HEK293 (cell line): ENCODE measurements at regions not wholly inside any gene's neighbourhood (a gene's known extent, or its start where the extent isn't known, plus 50 kb on each side); places are given as distances from the start of the nearest gene placed in this dataset.

Experiments used
- CTCF ChIA-PET: fragments of 350-600 bp; formaldehyde crosslinking; extraction: SDS; loops from one replicate; lab custom pipeline; 2021; ENCODE audit warnings: antibody characterized with exemption; lab: Yijun Ruan, JAX
- POLR2A ChIA-PET: fragments of 300-600 bp; formaldehyde crosslinking; extraction: SDS; loops from one replicate; lab custom pipeline; 2020; ENCODE audit warnings: antibody characterized with exemption, inconsistent platforms; lab: Yijun Ruan, JAX
- H3K27ac ChIP-seq: fragments of 200-500 bp; sonication (Bioruptor generic); 2 replicates; pipeline ENCODE4 v1.5.1; 2014; ENCODE audit warnings: low read depth, low read length, control low read depth, inconsistent platforms; ENCODE audit errors: extremely low read depth
- H3K36me3 ChIP-seq, 2 experiments: fragments of 200-500 bp in 1 of 2; sonication (Bioruptor generic) in 1 of 2; 1 replicate in 1 of 2; 2 replicates in 1 of 2; pipeline ENCODE4 v1.5.1; 2014 to 2017; ENCODE audit warnings: inconsistent platforms in 2 of 2, low read length in 2 of 2; ENCODE audit not compliant: control insufficient read depth in 2 of 2, insufficient read depth in 1 of 2
- H3K4me1 ChIP-seq: fragments of 200-500 bp; sonication (Bioruptor generic); 2 replicates; pipeline ENCODE4 v1.5.1; 2014; ENCODE audit warnings: mild to moderate bottlenecking, low read length, inconsistent platforms; ENCODE audit not compliant: control insufficient read depth, insufficient read depth
- H3K4me3 ChIP-seq: 2 replicates; pipeline ENCODE4 v1.5.1; 2011; ENCODE audit warnings: low read depth, mild to moderate bottlenecking, control low read depth, low read length, moderate library complexity
- H3K9me3 ChIP-seq: fragments of 200-500 bp; sonication (Bioruptor generic); 2 replicates; pipeline ENCODE4 v1.5.1; 2014; ENCODE audit warnings: low read depth, low read length, inconsistent platforms; ENCODE audit not compliant: control insufficient read depth, insufficient read depth
- HOXA7 ChIP-seq: sonication (generic); formaldehyde crosslinking; IDR thresholded peaks from 2 replicates; pipeline ENCODE4 v1.8.1; 2022; ENCODE audit warnings: missing genetic modification reagents, borderline replicate concordance
- KLF17 ChIP-seq: fragments of 450-650 bp; formaldehyde crosslinking; IDR thresholded peaks from 2 replicates; pipeline ENCODE4 v1.5.1; 2016; ENCODE audit warnings: missing biosample characterization, missing genetic modification characterization
- PRDM4 ChIP-seq: fragments of 450-650 bp; formaldehyde crosslinking; IDR thresholded peaks from 2 replicates; pipeline ENCODE4 v1.5.1; 2017; ENCODE audit warnings: missing biosample characterization, missing genetic modification characterization
- ZBTB48 ChIP-seq: fragments of 450-650 bp; formaldehyde crosslinking; IDR thresholded peaks from 2 replicates; pipeline ENCODE4 v1.5.1; 2016; ENCODE audit warnings: missing biosample characterization, missing genetic modification characterization
- ZFP3 ChIP-seq: fragments of 450-650 bp; formaldehyde crosslinking; IDR thresholded peaks from 2 replicates; pipeline ENCODE4 v1.5.1; 2016; ENCODE audit warnings: low read depth, missing biosample characterization, missing genetic modification characterization
- ZNF121 ChIP-seq: fragments of 450-650 bp; formaldehyde crosslinking; IDR thresholded peaks from 2 replicates; pipeline ENCODE4 v1.5.1; 2016; ENCODE audit warnings: missing biosample characterization, missing genetic modification characterization
- ZNF157 ChIP-seq: fragments of 450-650 bp; formaldehyde crosslinking; IDR thresholded peaks from 2 replicates; pipeline ENCODE4 v1.5.1; 2016; ENCODE audit warnings: missing biosample characterization, missing genetic modification characterization
- ZNF223 ChIP-seq: fragments of 450-650 bp; formaldehyde crosslinking; IDR thresholded peaks from 2 replicates; pipeline ENCODE4 v1.5.1; 2016; ENCODE audit warnings: missing biosample characterization, missing genetic modification characterization
- ZNF549 ChIP-seq: fragments of 450-650 bp; IDR thresholded peaks from 2 replicates; pipeline ENCODE4 v1.5.1; 2018; ENCODE audit warnings: missing biosample characterization, missing genetic modification characterization, mild to moderate bottlenecking, inconsistent platforms, moderate library complexity
- ZNF621 ChIP-seq: fragments of 450-650 bp; formaldehyde crosslinking; IDR thresholded peaks from 2 replicates; pipeline ENCODE4 v1.5.1; 2017; ENCODE audit warnings: missing biosample characterization, missing genetic modification characterization
- ZNF626 ChIP-seq: fragments of 450-650 bp; sonication (Bioruptor Pico); formaldehyde crosslinking; IDR thresholded peaks from 2 replicates; pipeline ENCODE4 v1.5.1; 2018; ENCODE audit warnings: missing biosample characterization, missing genetic modification characterization, inconsistent platforms
- ZNF629 ChIP-seq: fragments of 450-650 bp; formaldehyde crosslinking; IDR thresholded peaks from 2 replicates; pipeline ENCODE4 v1.5.1; 2017; ENCODE audit warnings: missing biosample characterization, missing genetic modification characterization
- ZNF654 ChIP-seq: fragments of 450-650 bp; formaldehyde crosslinking; IDR thresholded peaks from 2 replicates; pipeline ENCODE4 v1.5.1; 2016; ENCODE audit warnings: low read depth, missing biosample characterization, missing genetic modification characterization
- ZNF658 ChIP-seq: fragments of 450-650 bp; formaldehyde crosslinking; IDR thresholded peaks from 2 replicates; pipeline ENCODE4; 2016; ENCODE audit warnings: missing biosample characterization, missing genetic modification characterization
- TF ChIP-seq, protein P1 (sequence below): fragments of 450-650 bp; formaldehyde crosslinking; IDR thresholded peaks from 2 replicates; pipeline ENCODE4 v1.5.1; 2016; ENCODE audit warnings: missing biosample characterization, missing genetic modification characterization
- TF ChIP-seq, protein P2 (sequence below): fragments of 450-650 bp; formaldehyde crosslinking; IDR thresholded peaks from 2 replicates; pipeline ENCODE4 v1.5.1; 2016; ENCODE audit warnings: missing biosample characterization, missing genetic modification characterization, borderline replicate concordance
- TF ChIP-seq, protein P3 (sequence below): fragments of 450-650 bp; formaldehyde crosslinking; conservative IDR thresholded peaks from 2 replicates; pipeline ENCODE4 v1.5.1; 2016; ENCODE audit warnings: low read depth, missing biosample characterization, missing genetic modification characterization
- TF ChIP-seq, protein P4 (sequence below): fragments of 450-650 bp; formaldehyde crosslinking; IDR thresholded peaks from 2 replicates; pipeline ENCODE4 v1.5.1; 2017; ENCODE audit warnings: missing biosample characterization, missing genetic modification characterization
- TF ChIP-seq, protein P5 (sequence below): fragments of 450-650 bp; formaldehyde crosslinking; IDR thresholded peaks from 2 replicates; pipeline ENCODE4 v1.5.1; 2016; ENCODE audit warnings: missing biosample characterization, missing genetic modification characterization
- TF ChIP-seq, protein P6 (sequence below): fragments of 450-650 bp; IDR thresholded peaks from 2 replicates; pipeline ENCODE4 v1.5.1; 2018; ENCODE audit warnings: missing biosample characterization, mild to moderate bottlenecking, missing genetic modification characterization

GRCh38 chr3:124404621-124405020 lies 325.6 kb upstream of the UMPS start:
- H3K27ac ChIP-seq = no peak overlapping the region
- ChIA-PET CTCF (interaction anchor here (0.7 to 0.9 kb wide), 2 partner anchors 23 to 45 kb away, joined by 3 to 4 read pairs; no protein-coding TSS in a partner anchor), POLR2A (no interaction called here)
- no peak for TF ChIP-seq ZNF223
- no peak for TF ChIP-seq ZNF157 (tag by site-specific recombination)
- no peak for TF ChIP-seq ZNF621 (tag by site-specific recombination)
- TF ChIP-seq, protein P1, sequence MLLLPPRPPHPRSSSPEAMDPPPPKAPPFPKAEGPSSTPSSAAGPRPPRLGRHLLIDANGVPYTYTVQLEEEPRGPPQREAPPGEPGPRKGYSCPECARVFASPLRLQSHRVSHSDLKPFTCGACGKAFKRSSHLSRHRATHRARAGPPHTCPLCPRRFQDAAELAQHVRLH = no peak
- no peak for TF ChIP-seq KLF17
- TF ChIP-seq ZFP3 (tag by site-specific recombination) = no peak
- no peak for TF ChIP-seq ZBTB48 (tag by site-specific recombination)
- no peak for TF ChIP-seq ZNF658 (tag by site-specific recombination)
- no peak for TF ChIP-seq ZNF121
- no peak for TF ChIP-seq ZNF549
- no peak for TF ChIP-seq HOXA7 (CRISPR knock-in tag)
- no peak for TF ChIP-seq ZNF626 (tag by site-specific recombination)
- H3K4me3 ChIP-seq = no peak overlapping the region
- H3K9me3 ChIP-seq = no peaks in the 10 kb centered on the region
- H3K36me3 ChIP-seq = no peaks in the 10 kb centered on the region
- no peaks in the 10 kb centered on the region for H3K4me1 ChIP-seq

GRCh38 chr3:124407260-124407659 lies 323.0 kb upstream of the UMPS start:
- POLR2A ChIA-PET = no interaction called here
- TF ChIP-seq, protein P2, sequence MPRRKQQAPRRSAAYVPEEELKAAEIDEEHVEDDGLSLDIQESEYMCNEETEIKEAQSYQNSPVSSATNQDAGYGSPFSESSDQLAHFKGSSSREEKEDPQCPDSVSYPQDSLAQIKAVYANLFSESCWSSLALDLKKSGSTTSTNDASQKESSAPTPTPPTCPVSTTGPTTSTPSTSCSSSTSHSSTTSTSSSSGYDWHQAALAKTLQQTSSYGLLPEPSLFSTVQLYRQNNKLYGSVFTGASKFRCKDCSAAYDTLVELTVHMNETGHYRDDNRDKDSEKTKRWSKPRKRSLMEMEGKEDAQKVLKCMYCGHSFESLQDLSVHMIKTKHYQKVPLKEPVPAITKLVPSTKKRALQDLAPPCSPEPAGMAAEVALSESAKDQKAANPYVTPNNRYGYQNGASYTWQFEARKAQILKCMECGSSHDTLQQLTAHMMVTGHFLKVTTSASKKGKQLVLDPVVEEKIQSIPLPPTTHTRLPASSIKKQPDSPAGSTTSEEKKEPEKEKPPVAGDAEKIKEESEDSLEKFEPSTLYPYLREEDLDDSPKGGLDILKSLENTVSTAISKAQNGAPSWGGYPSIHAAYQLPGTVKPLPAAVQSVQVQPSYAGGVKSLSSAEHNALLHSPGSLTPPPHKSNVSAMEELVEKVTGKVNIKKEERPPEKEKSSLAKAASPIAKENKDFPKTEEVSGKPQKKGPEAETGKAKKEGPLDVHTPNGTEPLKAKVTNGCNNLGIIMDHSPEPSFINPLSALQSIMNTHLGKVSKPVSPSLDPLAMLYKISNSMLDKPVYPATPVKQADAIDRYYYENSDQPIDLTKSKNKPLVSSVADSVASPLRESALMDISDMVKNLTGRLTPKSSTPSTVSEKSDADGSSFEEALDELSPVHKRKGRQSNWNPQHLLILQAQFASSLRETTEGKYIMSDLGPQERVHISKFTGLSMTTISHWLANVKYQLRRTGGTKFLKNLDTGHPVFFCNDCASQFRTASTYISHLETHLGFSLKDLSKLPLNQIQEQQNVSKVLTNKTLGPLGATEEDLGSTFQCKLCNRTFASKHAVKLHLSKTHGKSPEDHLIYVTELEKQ = no peak
- TF ChIP-seq, protein P3, sequence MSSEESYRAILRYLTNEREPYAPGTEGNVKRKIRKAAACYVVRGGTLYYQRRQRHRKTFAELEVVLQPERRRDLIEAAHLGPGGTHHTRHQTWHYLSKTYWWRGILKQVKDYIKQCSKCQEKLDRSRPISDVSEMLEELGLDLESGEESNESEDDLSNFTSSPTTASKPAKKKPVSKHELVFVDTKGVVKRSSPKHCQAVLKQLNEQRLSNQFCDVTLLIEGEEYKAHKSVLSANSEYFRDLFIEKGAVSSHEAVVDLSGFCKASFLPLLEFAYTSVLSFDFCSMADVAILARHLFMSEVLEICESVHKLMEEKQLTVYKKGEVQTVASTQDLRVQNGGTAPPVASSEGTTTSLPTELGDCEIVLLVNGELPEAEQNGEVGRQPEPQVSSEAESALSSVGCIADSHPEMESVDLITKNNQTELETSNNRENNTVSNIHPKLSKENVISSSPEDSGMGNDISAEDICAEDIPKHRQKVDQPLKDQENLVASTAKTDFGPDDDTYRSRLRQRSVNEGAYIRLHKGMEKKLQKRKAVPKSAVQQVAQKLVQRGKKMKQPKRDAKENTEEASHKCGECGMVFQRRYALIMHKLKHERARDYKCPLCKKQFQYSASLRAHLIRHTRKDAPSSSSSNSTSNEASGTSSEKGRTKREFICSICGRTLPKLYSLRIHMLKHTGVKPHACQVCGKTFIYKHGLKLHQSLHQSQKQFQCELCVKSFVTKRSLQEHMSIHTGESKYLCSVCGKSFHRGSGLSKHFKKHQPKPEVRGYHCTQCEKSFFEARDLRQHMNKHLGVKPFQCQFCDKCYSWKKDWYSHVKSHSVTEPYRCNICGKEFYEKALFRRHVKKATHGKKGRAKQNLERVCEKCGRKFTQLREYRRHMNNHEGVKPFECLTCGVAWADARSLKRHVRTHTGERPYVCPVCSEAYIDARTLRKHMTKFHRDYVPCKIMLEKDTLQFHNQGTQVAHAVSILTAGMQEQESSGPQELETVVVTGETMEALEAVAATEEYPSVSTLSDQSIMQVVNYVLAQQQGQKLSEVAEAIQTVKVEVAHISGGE (tag by site-specific recombination) = no peak
- no peak for TF ChIP-seq ZNF654 (tag by site-specific recombination)
- no peak for TF ChIP-seq PRDM4
- TF ChIP-seq ZNF629 (tag by site-specific recombination) = no peak
- TF ChIP-seq, protein P4, sequence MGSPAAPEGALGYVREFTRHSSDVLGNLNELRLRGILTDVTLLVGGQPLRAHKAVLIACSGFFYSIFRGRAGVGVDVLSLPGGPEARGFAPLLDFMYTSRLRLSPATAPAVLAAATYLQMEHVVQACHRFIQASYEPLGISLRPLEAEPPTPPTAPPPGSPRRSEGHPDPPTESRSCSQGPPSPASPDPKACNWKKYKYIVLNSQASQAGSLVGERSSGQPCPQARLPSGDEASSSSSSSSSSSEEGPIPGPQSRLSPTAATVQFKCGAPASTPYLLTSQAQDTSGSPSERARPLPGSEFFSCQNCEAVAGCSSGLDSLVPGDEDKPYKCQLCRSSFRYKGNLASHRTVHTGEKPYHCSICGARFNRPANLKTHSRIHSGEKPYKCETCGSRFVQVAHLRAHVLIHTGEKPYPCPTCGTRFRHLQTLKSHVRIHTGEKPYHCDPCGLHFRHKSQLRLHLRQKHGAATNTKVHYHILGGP (tag by site-specific recombination) = no peak
- TF ChIP-seq, protein P5, sequence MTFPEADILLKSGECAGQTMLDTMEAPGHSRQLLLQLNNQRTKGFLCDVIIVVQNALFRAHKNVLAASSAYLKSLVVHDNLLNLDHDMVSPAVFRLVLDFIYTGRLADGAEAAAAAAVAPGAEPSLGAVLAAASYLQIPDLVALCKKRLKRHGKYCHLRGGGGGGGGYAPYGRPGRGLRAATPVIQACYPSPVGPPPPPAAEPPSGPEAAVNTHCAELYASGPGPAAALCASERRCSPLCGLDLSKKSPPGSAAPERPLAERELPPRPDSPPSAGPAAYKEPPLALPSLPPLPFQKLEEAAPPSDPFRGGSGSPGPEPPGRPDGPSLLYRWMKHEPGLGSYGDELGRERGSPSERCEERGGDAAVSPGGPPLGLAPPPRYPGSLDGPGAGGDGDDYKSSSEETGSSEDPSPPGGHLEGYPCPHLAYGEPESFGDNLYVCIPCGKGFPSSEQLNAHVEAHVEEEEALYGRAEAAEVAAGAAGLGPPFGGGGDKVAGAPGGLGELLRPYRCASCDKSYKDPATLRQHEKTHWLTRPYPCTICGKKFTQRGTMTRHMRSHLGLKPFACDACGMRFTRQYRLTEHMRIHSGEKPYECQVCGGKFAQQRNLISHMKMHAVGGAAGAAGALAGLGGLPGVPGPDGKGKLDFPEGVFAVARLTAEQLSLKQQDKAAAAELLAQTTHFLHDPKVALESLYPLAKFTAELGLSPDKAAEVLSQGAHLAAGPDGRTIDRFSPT = no peak
- TF ChIP-seq, protein P6, sequence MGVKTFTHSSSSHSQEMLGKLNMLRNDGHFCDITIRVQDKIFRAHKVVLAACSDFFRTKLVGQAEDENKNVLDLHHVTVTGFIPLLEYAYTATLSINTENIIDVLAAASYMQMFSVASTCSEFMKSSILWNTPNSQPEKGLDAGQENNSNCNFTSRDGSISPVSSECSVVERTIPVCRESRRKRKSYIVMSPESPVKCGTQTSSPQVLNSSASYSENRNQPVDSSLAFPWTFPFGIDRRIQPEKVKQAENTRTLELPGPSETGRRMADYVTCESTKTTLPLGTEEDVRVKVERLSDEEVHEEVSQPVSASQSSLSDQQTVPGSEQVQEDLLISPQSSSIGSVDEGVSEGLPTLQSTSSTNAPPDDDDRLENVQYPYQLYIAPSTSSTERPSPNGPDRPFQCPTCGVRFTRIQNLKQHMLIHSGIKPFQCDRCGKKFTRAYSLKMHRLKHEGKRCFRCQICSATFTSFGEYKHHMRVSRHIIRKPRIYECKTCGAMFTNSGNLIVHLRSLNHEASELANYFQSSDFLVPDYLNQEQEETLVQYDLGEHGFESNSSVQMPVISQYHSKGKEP (tag by site-specific recombination) = no peak

More at GRCh38 chr3:124407260-124407659, 323.0 kb upstream of the UMPS start:
- Histone ChIP-seq H3K4me1 (no peaks in the 10 kb centered on the region), H3K36me3 (no peaks in the 10 kb centered on the region), H3K9me3 (no peaks in the 10 kb centered on the region), H3K4me3 (no peak overlapping the region), H3K27ac (no peak overlapping the region)
- CTCF ChIA-PET = no interaction called here
